HG02884 (cell line): ENCODE measurements at regions not wholly inside any gene's neighbourhood (a gene's known extent, or its start where the extent isn't known, plus 50 kb on each side); places are given as distances from the start of the nearest gene placed in this dataset.

ENCODE experiments used
- ATAC-seq: cut with Tn5 transposase; IDR thresholded peaks from one replicate; pipeline ENCODE4 v1.9.1; 2021; ENCODE audit warnings: mild to moderate bottlenecking, moderate library complexity; ENCODE audit not compliant: unreplicated experiment

GRCh38 chr9:69955536-69956355, 87.9 kb upstream of the MAMDC2 start:
- ATAC-seq = no peak

- ATAC-seq = no peak
These were observed 81.8 kb upstream of the MAMDC2 start for GRCh38 chr9:69961843-69962242.

GRCh38 chr9:69963803-69964202, 79.8 kb upstream of the MAMDC2 start:
- ATAC-seq = no peak

GRCh38 chr9:69964446-69964845, 79.2 kb upstream of the MAMDC2 start:
- ATAC-seq = no peak

- no peak for ATAC-seq
These were observed 78.1 kb upstream of the MAMDC2 start for GRCh38 chr9:69965416-69966145.

GRCh38 chr9:69967344-69967743, 76.3 kb upstream of the MAMDC2 start:
- ATAC-seq = no peak

- no peak for ATAC-seq
These were observed 73.6 kb upstream of the MAMDC2 start for GRCh38 chr9:69970001-69970533.

GRCh38 chr9:69971643-69972449, 71.8 kb upstream of the MAMDC2 start:
- ATAC-seq = peak; percentile 69

GRCh38 chr9:69975681-69976080, 68.0 kb upstream of the MAMDC2 start:
- ATAC-seq = no peak

- ATAC-seq = no peak
These were observed 67.5 kb upstream of the MAMDC2 start for GRCh38 chr9:69976152-69976551.

- no peak for ATAC-seq
These were observed 63.6 kb upstream of the MAMDC2 start for GRCh38 chr9:69980041-69980440.

- ATAC-seq = no peak
These were observed 63.1 kb upstream of the MAMDC2 start for GRCh38 chr9:69980591-69980990.

GRCh38 chr9:69981686-69982445, 61.8 kb upstream of the MAMDC2 start:
- ATAC-seq = no peak

- ATAC-seq = no peak
These were observed 58.8 kb upstream of the MAMDC2 start for GRCh38 chr9:69984831-69985230.

- ATAC-seq = no peak
These were observed 57.7 kb upstream of the MAMDC2 start for GRCh38 chr9:69985971-69986370.

GRCh38 chr9:69986970-69987369, 56.7 kb upstream of the MAMDC2 start:
- ATAC-seq = no peak

GRCh38 chr9:69987457-69987856, 56.2 kb upstream of the MAMDC2 start:
- ATAC-seq = no peak

- ATAC-seq = no peak
These were observed 50.5 kb upstream of the MAMDC2 start for GRCh38 chr9:69993110-69993509.
